HG02885 (cell line): ENCODE measurements at regions not wholly inside any gene's neighbourhood (a gene's known extent, or its start where the extent isn't known, plus 50 kb on each side); places are given as distances from the start of the nearest gene placed in this dataset.
"Not testable (repeated sequence)": the region's sequence is repeated elsewhere in the genome, so short reads cannot be mapped to it uniquely, and the experiment has no call there.

Experiments used
- ATAC-seq: cut with Tn5 transposase; IDR thresholded peaks from one replicate; pipeline ENCODE4 v1.9.1; 2021; ENCODE audit warnings: mild to moderate bottlenecking; ENCODE audit not compliant: unreplicated experiment, poor library complexity

- ATAC-seq = no peak
Measured at GRCh38 chr2:196275646-196276352, 104.4 kb upstream of the STK17B start.

GRCh38 chr2:196276421-196276820, 105.0 kb upstream of the STK17B start:
- ATAC-seq = no peak

- ATAC-seq = no peak
Measured at GRCh38 chr2:196277002-196277401, 105.6 kb upstream of the STK17B start.

GRCh38 chr2:196278491-196278911, 107.1 kb upstream of the STK17B start:
- ATAC-seq = no peak

- no peak for ATAC-seq
Measured at GRCh38 chr2:196279541-196279940, 108.2 kb upstream of the STK17B start.

GRCh38 chr2:196284144-196284844, 112.9 kb upstream of the STK17B start:
- no peak for ATAC-seq

GRCh38 chr2:196284866-196285557, 113.6 kb upstream of the STK17B start:
- ATAC-seq = no peak

GRCh38 chr2:196286821-196287220, 115.4 kb upstream of the STK17B start:
- peak; percentile 56 for ATAC-seq

- ATAC-seq = no peak
Measured at GRCh38 chr2:196287523-196287922, 116.1 kb upstream of the STK17B start.

GRCh38 chr2:196288006-196288538, 116.7 kb upstream of the STK17B start:
- no peak for ATAC-seq

- peak; percentile 53 for ATAC-seq
Measured at GRCh38 chr2:196289000-196289399, 117.6 kb upstream of the STK17B start.

- ATAC-seq = no peak
Measured at GRCh38 chr2:196290136-196290535, 118.8 kb upstream of the STK17B start.

- no peak for ATAC-seq
Measured at GRCh38 chr2:196290569-196290968, 119.2 kb upstream of the STK17B start.

GRCh38 chr2:196291426-196291825, 120.0 kb upstream of the STK17B start:
- no peak for ATAC-seq

- no peak for ATAC-seq
Measured at GRCh38 chr2:196291873-196292800, 120.8 kb upstream of the STK17B start.

GRCh38 chr2:196293751-196294515, 122.6 kb upstream of the STK17B start:
- no peak for ATAC-seq

- ATAC-seq = no peak
Measured at GRCh38 chr2:196294516-196294909, 123.1 kb upstream of the STK17B start.

- ATAC-seq = peak; percentile 55
Measured at GRCh38 chr2:196295005-196295404, 123.6 kb upstream of the STK17B start.

GRCh38 chr2:196298106-196298723, 126.8 kb upstream of the STK17B start:
- not testable (repeated sequence) for ATAC-seq
